SU-DHL-6 (cell line): ENCODE measurements at regions not wholly inside any gene's neighbourhood (a gene's known extent, or its start where the extent isn't known, plus 50 kb on each side); places are given as distances from the start of the nearest gene placed in this dataset.
"Not testable (repeated sequence)": the region's sequence is repeated elsewhere in the genome, so short reads cannot be mapped to it uniquely, and the experiment has no call there.

Experiments used
- CTCF ChIP-seq: fragments of 200-600 bp; sonication (generic); IDR thresholded peaks from one replicate; pipeline ENCODE4 v1.5.1; 2017; ENCODE audit warnings: antibody characterized with exemption, mild to moderate bottlenecking, low read length, moderate library complexity; ENCODE audit not compliant: insufficient read depth, poor library complexity, severe bottlenecking
- EZH2phosphoT487 ChIP-seq: fragments of 200-600 bp; sonication (generic), shearing (Covaris generic); conservative IDR thresholded peaks from 2 replicates; pipeline ENCODE4 v1.6.1; 2018; ENCODE audit warnings: mild to moderate bottlenecking, antibody characterized with exemption, low read length, moderate library complexity, mixed read lengths

- not testable (repeated sequence) for TF ChIP-seq CTCF, EZH2phosphoT487
Observed at GRCh38 chr16:88151859-88152843, 200.9 kb downstream of the BANP start.
